Choroid plexus epithelial cell (primary cell): ENCODE measurements at regions not wholly inside any gene's neighbourhood (a gene's known extent, or its start where the extent isn't known, plus 50 kb on each side); places are given as distances from the start of the nearest gene placed in this dataset.

Source experiments
- DNase-seq: peaks from one replicate; pipeline ENCODE4 v3.0.0-alpha.2; 2010; ENCODE audit warnings: low read depth
- H3K4me3 ChIP-seq: 2 replicates; pipeline ENCODE4 v1.5.1; 2011; ENCODE audit warnings: low read depth, mild to moderate bottlenecking, control low read depth, low read length, moderate library complexity
- TF ChIP-seq, protein P1 (sequence below): conservative IDR thresholded peaks from 2 replicates; pipeline ENCODE4 v1.5.1; 2011; ENCODE audit warnings: low read depth, mild to moderate bottlenecking, control low read depth, inconsistent platforms, low read length, moderate library complexity

DNA sequence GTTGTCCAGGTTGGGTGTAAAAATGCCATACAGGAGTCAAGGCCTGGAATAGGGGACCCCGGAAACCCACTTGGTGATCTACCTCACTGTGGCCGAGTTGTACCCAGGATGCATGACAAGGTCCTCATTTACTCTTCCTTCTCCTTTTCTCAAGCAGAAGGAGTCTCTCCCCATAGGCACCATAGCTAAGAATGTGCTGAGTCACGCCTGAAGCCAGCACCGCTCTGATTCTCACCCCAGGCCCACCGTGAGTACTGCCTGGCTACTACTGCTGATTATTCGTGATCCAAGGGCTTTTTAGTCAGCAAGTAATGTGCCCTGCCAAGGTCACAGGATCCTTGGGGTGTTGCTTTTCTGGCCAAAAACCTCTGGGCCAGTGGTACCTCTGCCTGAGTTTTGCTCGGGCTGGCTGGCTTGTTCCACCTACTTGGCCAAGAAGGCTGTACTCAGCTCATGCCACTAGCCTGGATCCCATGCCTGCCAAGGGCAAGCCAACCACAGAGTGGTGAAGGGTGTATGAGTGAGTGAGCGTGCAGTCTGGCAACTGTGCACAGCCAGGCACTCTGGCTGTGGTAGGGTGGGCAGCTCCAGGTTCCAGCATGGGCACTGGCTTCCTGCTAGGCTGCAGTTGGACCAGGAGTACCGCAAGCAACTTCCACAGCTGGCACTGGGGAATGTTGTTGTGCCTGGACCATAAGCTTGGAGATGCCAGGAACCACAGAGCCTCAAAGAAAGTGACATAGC is 650.1 kb upstream of the VRK2 start:
- TF ChIP-seq, protein P1, sequence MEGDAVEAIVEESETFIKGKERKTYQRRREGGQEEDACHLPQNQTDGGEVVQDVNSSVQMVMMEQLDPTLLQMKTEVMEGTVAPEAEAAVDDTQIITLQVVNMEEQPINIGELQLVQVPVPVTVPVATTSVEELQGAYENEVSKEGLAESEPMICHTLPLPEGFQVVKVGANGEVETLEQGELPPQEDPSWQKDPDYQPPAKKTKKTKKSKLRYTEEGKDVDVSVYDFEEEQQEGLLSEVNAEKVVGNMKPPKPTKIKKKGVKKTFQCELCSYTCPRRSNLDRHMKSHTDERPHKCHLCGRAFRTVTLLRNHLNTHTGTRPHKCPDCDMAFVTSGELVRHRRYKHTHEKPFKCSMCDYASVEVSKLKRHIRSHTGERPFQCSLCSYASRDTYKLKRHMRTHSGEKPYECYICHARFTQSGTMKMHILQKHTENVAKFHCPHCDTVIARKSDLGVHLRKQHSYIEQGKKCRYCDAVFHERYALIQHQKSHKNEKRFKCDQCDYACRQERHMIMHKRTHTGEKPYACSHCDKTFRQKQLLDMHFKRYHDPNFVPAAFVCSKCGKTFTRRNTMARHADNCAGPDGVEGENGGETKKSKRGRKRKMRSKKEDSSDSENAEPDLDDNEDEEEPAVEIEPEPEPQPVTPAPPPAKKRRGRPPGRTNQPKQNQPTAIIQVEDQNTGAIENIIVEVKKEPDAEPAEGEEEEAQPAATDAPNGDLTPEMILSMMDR: no peak
- H3K4me3 ChIP-seq: no peak overlapping the region
- no peak for DNase-seq

DNA sequence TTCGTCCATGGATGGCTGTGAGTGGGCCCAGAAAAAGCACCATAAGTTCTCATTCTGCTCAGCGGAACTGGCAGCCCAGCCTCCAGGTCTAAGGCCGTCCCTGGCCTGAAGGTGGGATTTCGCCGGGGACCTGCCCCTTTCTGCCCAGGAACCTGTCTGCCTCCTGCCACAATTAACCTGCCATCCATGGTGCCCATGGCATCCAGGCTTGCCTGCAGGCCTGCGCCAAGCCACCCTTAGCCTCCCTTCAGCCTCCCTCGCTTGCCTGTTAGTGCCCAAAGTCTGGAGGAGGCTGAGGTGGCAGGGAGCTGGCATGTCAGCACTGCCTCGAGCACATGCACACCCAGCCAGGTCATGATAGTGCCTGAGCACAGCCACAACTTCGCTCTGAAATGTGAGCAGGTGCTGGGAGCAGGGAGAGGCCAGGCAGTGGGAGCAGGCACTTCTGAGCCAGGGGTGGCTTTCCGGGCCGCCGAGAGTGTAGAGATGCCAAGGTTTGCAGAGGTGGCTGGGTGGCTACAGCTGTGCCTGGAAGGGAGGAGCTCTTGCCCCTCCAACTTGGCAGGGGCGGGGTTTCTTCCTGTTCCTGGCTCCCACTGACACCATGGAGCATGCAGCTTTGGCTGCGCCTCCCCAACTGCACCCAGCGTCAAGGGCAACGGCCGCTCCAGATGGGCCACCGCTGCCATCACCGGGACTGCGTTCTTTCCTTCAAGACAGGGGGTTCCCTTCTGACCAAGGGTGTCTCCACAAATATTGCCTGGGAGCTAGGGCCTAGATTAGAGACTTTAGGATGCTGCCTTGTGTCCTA is 648.9 kb upstream of the VRK2 start:
- H3K4me3 ChIP-seq: no peak overlapping the region
- DNase-seq: no peak
- TF ChIP-seq, protein P1: no peak

DNA sequence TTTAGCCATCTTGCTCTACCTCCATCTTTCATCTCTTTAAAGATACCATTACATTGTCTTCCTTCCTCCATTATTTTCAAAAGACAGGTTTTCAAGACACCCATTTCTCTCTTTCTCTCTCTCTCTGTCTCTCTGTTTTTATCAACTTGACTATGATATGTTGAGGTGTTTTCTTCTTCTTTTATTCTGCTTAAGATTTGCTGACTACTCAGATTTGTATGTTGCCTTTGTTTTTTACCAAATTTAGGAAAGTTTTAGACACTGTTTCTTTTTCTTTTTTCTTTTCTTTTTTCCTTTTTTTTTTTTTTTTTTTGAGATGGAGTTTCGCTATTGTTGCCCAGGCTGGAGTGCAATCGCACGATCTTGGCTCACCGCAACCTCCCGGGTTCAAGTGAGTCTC is 647.5 kb upstream of the VRK2 start:
- no peak for DNase-seq

GRCh38 chr2:57402096-57402495 is 644.5 kb upstream of the VRK2 start:
- TF ChIP-seq, protein P1: no peak
- H3K4me3 ChIP-seq: no peak overlapping the region

More for the DNA sequence above, 647.5 kb upstream of the VRK2 start:
- no peak overlapping the region for H3K4me3 ChIP-seq
- TF ChIP-seq, protein P1: no peak

DNA sequence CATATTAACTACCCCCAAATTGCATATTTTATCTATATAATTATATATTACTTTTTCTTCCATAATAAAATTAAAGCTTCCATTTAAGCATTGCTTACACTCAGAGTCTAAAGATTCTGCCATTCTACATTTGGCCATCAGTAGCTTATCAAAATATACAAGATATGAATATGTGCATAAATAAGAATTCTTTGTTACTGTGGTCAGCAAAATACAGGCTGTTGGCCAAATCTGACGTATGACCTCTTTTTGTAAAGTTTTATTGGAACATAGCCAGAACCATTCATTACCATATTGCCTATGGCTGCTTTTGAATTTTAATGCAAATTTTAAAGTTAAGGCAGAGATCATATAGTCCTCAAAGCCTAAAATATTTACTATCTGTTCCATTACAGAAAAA is 643.9 kb upstream of the VRK2 start:
- TF ChIP-seq, protein P1: no peak
- peak; percentile 31 for DNase-seq

More at GRCh38 chr2:57402096-57402495, 644.5 kb upstream of the VRK2 start:
- DNase-seq: no peak

DNA sequence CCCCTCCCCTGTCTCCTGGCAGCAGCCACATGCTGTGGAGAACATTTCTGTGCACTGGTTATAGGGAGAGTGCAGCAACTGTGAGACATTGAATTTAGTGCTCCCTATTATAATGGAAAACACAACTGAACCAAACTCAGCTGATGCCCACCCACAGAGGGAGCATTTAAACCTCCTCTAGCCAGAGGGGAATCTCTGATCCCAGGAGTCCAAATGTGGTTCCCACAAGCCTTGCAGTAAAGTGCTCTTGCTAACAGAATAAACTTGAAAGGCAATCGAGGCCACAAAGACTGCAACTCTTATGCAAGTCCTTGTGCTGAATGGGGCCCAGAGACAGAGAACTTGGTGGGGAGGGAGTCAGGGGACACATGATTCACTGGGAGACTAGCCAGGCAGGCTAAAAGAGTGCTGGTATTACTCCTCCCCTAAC is 638.8 kb upstream of the VRK2 start:
- peak; percentile 28 for DNase-seq
- H3K4me3 ChIP-seq: no peak overlapping the region
- TF ChIP-seq, protein P1: no peak

More for the DNA sequence above, 643.9 kb upstream of the VRK2 start:
- H3K4me3 ChIP-seq: no peak overlapping the region
